Astrocyte (in vitro differentiated cells and primary cell): ENCODE measurements at regions not wholly inside any gene's neighbourhood (a gene's known extent, or its start where the extent isn't known, plus 50 kb on each side); places are given as distances from the start of the nearest gene placed in this dataset.

Experiments used
- DNase-seq: peaks from one replicate; pipeline ENCODE4 v3.0.0-alpha.2; 2010; ENCODE audit warnings: low read depth
- FAIRE-seq: peaks from 2 replicates; lab custom pipeline; 2011; peaks lifted over from hg19 to GRCh38; lab: Jason Lieb, UNC
- H2AFZ ChIP-seq: 2 replicates; pipeline ENCODE4 v1.6.0; 2012; ENCODE audit warnings: low read depth, low read length, inconsistent platforms
- H3K27ac ChIP-seq: 2 replicates; pipeline ENCODE4 v1.5.1; 2011; ENCODE audit warnings: low read depth, low read length, inconsistent platforms
- H3K27me3 ChIP-seq: 2 replicates; pipeline ENCODE4 v1.6.0; 2011; ENCODE audit warnings: low read length, inconsistent platforms; ENCODE audit not compliant: insufficient read depth
- H3K36me3 ChIP-seq: 2 replicates; pipeline ENCODE4 v1.5.1; 2011; ENCODE audit warnings: low read length, inconsistent platforms; ENCODE audit not compliant: insufficient read depth
- H3K4me1 ChIP-seq: 2 replicates; pipeline ENCODE4 v1.5.1; 2011; ENCODE audit warnings: low read length, inconsistent platforms; ENCODE audit not compliant: insufficient read depth
- H3K4me2 ChIP-seq: 2 replicates; pipeline ENCODE4 v1.6.0; 2012; ENCODE audit warnings: low read length, inconsistent platforms
- H3K4me3 ChIP-seq: 2 replicates; pipeline ENCODE4 v1.5.1; 2011; ENCODE audit warnings: low read depth, mild to moderate bottlenecking, low read length, inconsistent platforms; ENCODE audit not compliant: insufficient read depth
- H3K79me2 ChIP-seq: 2 replicates; pipeline ENCODE4 v1.6.0; 2012; ENCODE audit warnings: mild to moderate bottlenecking, low read length, inconsistent platforms; ENCODE audit not compliant: insufficient read depth
- H3K9ac ChIP-seq: 2 replicates; pipeline ENCODE4 v1.6.0; 2012; ENCODE audit warnings: mild to moderate bottlenecking, low read length, inconsistent platforms
- H3K9me3 ChIP-seq: 2 replicates; pipeline ENCODE4 v1.5.1; 2012; ENCODE audit warnings: low read depth, mild to moderate bottlenecking, low read length, inconsistent platforms; ENCODE audit not compliant: insufficient read depth
- H4K20me1 ChIP-seq: 2 replicates; pipeline ENCODE4 v1.6.0; 2012; ENCODE audit warnings: low read length, inconsistent platforms; ENCODE audit not compliant: insufficient read depth
- H3K27ac Mint-ChIP-seq: one replicate; pipeline ENCODE4 v1.8.0; 2021; ENCODE audit warnings: mild to moderate bottlenecking, mixed read lengths; ENCODE audit not compliant: unreplicated experiment
- H3K27me3 Mint-ChIP-seq: one replicate; pipeline ENCODE4 v1.8.0; 2021; ENCODE audit warnings: low read depth, mixed read lengths; ENCODE audit not compliant: unreplicated experiment
- H3K36me3 Mint-ChIP-seq: one replicate; pipeline ENCODE4 v1.8.0; 2021; ENCODE audit warnings: low read depth, mixed read lengths; ENCODE audit not compliant: unreplicated experiment
- H3K4me1 Mint-ChIP-seq: one replicate; pipeline ENCODE4 v1.8.0; 2021; ENCODE audit warnings: low read depth, mixed read lengths; ENCODE audit not compliant: unreplicated experiment
- H3K4me3 Mint-ChIP-seq: one replicate; pipeline ENCODE4 v1.8.0; 2021; ENCODE audit warnings: mild to moderate bottlenecking, moderate library complexity, mixed read lengths; ENCODE audit not compliant: unreplicated experiment
- H3K9me3 Mint-ChIP-seq: one replicate; pipeline ENCODE4 v1.8.0; 2021; ENCODE audit warnings: mild to moderate bottlenecking, mixed read lengths; ENCODE audit not compliant: unreplicated experiment
- EZH2 ChIP-seq: IDR thresholded peaks from 2 replicates; pipeline ENCODE4 v1.6.1; 2012; ENCODE audit warnings: mild to moderate bottlenecking, low read length, inconsistent platforms; ENCODE audit not compliant: insufficient read depth
- TF ChIP-seq, protein P1 (sequence below): IDR thresholded peaks from 2 replicates; pipeline ENCODE4 v1.5.1; 2011; ENCODE audit warnings: low read depth, mild to moderate bottlenecking, inconsistent platforms, low read length, moderate library complexity; ENCODE audit not compliant: insufficient read depth

- DNase-seq (no peak), FAIRE-seq (no peak)
- no peaks in the 10 kb centered on the region for H3K27me3 Mint-ChIP-seq
- H3K4me1 ChIP-seq = no peaks in the 10 kb centered on the region
- H2AFZ ChIP-seq = no peak overlapping the region
- H3K4me1 Mint-ChIP-seq = no peaks in the 10 kb centered on the region
- H3K9me3 Mint-ChIP-seq = no peaks in the 10 kb centered on the region
- H3K27ac ChIP-seq = no peak overlapping the region
- no peak overlapping the region for H3K9ac ChIP-seq
- H3K36me3 Mint-ChIP-seq = no peaks in the 10 kb centered on the region
- no peaks in the 10 kb centered on the region for H3K27me3 ChIP-seq
- H4K20me1 ChIP-seq = no peaks in the 10 kb centered on the region
- no peak overlapping the region for H3K27ac Mint-ChIP-seq
- no peaks in the 10 kb centered on the region for H3K9me3 ChIP-seq
- no peaks in the 10 kb centered on the region for H3K79me2 ChIP-seq
- no peak for TF ChIP-seq EZH2
- TF ChIP-seq, protein P1, sequence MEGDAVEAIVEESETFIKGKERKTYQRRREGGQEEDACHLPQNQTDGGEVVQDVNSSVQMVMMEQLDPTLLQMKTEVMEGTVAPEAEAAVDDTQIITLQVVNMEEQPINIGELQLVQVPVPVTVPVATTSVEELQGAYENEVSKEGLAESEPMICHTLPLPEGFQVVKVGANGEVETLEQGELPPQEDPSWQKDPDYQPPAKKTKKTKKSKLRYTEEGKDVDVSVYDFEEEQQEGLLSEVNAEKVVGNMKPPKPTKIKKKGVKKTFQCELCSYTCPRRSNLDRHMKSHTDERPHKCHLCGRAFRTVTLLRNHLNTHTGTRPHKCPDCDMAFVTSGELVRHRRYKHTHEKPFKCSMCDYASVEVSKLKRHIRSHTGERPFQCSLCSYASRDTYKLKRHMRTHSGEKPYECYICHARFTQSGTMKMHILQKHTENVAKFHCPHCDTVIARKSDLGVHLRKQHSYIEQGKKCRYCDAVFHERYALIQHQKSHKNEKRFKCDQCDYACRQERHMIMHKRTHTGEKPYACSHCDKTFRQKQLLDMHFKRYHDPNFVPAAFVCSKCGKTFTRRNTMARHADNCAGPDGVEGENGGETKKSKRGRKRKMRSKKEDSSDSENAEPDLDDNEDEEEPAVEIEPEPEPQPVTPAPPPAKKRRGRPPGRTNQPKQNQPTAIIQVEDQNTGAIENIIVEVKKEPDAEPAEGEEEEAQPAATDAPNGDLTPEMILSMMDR = no peak
- H3K4me3 Mint-ChIP-seq = no peak overlapping the region
- no peaks in the 10 kb centered on the region for H3K36me3 ChIP-seq
- no peak overlapping the region for H3K4me2 ChIP-seq
- H3K4me3 ChIP-seq = no peak overlapping the region
Measured at GRCh38 chr2:75865083-75865482, 154.4 kb upstream of the GCFC2 start.

- Mint-ChIP-seq H3K4me1 (no peaks in the 10 kb centered on the region), H3K9me3 (no peaks in the 10 kb centered on the region), H3K4me3 (no peak overlapping the region), H3K36me3 (no peaks in the 10 kb centered on the region), H3K27me3 (no peaks in the 10 kb centered on the region), H3K27ac (no peak overlapping the region)
- Histone ChIP-seq H3K4me2 (no peak overlapping the region), H3K9me3 (no peaks in the 10 kb centered on the region), H3K9ac (no peak overlapping the region), H3K79me2 (no peaks in the 10 kb centered on the region), H2AFZ (no peak overlapping the region), H4K20me1 (no peaks in the 10 kb centered on the region), H3K27me3 (no peaks in the 10 kb centered on the region), H3K4me1 (no peaks in the 10 kb centered on the region), H3K4me3 (no peak overlapping the region), H3K27ac (no peak overlapping the region), H3K36me3 (no peaks in the 10 kb centered on the region)
- TF ChIP-seq, protein P1 = no peak
- no peak for TF ChIP-seq EZH2
- no peak for DNase-seq
- no peak for FAIRE-seq
Measured at GRCh38 chr2:75862547-75862946, 151.8 kb upstream of the GCFC2 start.

DNA sequence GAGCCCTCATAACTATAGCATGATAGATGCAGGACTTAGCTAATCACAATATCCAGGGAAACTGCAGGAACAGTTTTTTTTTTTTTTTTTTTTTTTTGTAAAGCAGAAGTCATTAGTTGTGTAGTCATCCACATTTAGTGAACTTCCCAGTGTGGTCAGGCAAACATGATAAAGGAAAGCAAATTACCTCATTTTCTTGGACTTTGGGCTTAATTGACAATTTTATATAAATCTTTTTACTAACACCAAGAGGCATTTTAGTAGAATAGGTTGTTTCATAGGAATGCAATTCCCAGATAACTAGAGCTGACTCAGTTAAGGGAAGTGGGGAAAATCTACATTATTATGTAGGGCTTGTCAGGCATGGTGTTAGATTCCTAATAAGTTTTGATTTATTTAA is 142.7 kb upstream of the GCFC2 start:
- Histone ChIP-seq H2AFZ (no peak overlapping the region), H4K20me1 (no peaks in the 10 kb centered on the region), H3K27me3 (no peaks in the 10 kb centered on the region), H3K4me3 (no peak overlapping the region), H3K36me3 (no peaks in the 10 kb centered on the region), H3K9ac (peak overlapping the region; percentile 71), H3K4me1 (peaks cover 18% of the 10 kb centered on the region), H3K9me3 (peaks cover 7% of the 10 kb centered on the region), H3K4me2 (peak overlapping the region; percentile 64), H3K27ac (peak overlapping the region; percentile 89), H3K79me2 (no peaks in the 10 kb centered on the region)
- H3K27ac Mint-ChIP-seq = peak overlapping the region; percentile 8
- no peak overlapping the region for H3K4me3 Mint-ChIP-seq
- FAIRE-seq (no peak), DNase-seq (peak; percentile 86)
- peaks cover 16% of the 10 kb centered on the region for H3K4me1 Mint-ChIP-seq
- no peaks in the 10 kb centered on the region for H3K27me3 Mint-ChIP-seq
- H3K9me3 Mint-ChIP-seq = peaks cover 13% of the 10 kb centered on the region
- TF ChIP-seq EZH2 = no peak
- TF ChIP-seq, protein P1 = no peak
- peaks cover 2% of the 10 kb centered on the region for H3K36me3 Mint-ChIP-seq
